GM12891 (cell line): ENCODE measurements at regions not wholly inside any gene's neighbourhood (a gene's known extent, or its start where the extent isn't known, plus 50 kb on each side); places are given as distances from the start of the nearest gene placed in this dataset.
A peak's percentile ranks its signal among the peaks of the same experiment; 100 is the strongest.

Source experiments
- DNase-seq: peaks from one replicate; pipeline ENCODE4 v3.0.0; 2011; ENCODE audit warnings: low spot score; ENCODE audit not compliant: insufficient read length
- FAIRE-seq: peaks from 2 replicates; lab custom pipeline; 2011; peaks lifted over from hg19 to GRCh38; lab: Jason Lieb, UNC
- PAX5 ChIP-seq: IDR thresholded peaks from 2 replicates; pipeline ENCODE4 v1.6.1; 2011; ENCODE audit warnings: low read length, moderate library complexity, mild to moderate bottlenecking; ENCODE audit not compliant: insufficient read depth, severe bottlenecking
- POLR2A ChIP-seq: IDR thresholded peaks from 2 replicates; pipeline ENCODE4 v1.6.1; 2011; ENCODE audit warnings: low read depth, low read length, control low read depth
- POLR2AphosphoS5 ChIP-seq: IDR thresholded peaks from 2 replicates; pipeline ENCODE4 v1.6.1; 2011; ENCODE audit warnings: low read depth, low read length, control low read depth
- POU2F2 ChIP-seq: IDR thresholded peaks from 2 replicates; pipeline ENCODE4 v1.6.1; 2011; ENCODE audit warnings: low read depth, mild to moderate bottlenecking, control low read depth, low read length, moderate library complexity
- SPI1 ChIP-seq: IDR thresholded peaks from 2 replicates; pipeline ENCODE4 v1.6.1; 2011; ENCODE audit warnings: low read depth, low read length, control low read depth
- TAF1 ChIP-seq: IDR thresholded peaks from 2 replicates; pipeline ENCODE4 v1.6.1; 2011; ENCODE audit warnings: low read depth, low read length, control low read depth

DNA sequence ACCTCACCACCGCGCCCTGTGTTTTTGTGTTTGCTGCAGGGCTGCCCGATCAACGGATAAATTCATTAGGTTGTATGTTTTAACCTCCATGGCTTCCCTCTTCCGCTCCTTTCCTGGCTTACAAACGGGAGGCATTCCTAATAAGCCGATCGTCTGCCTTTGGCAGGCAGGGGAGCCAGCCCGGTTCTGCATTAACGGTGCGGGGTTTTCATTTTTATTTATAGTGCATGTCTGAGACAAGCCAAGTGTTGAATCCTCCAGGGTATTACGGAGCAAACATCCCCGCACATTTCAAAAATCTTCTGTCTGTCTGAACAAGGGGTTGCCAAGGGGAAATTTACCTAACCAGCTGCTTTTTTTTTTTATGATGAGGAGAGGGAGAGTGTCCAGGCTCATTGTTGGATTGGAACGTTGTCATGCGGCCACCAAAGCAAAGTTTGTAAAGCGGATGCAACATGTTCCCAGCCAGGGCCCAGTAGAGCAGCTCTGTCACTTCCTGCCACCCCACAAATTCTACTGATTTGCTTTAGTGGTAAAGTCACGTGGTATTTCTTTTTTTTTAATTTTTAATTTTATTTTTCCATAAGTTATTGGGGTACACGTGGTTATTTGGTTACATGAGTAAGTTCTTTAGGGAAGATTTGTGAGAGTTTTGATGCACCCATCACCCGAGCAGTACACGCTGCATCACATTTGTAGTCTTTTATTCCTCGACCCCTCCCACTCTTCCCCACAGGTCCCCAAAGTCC lies 92.3 kb upstream of the BAIAP2L1 start:
- no peak for TF ChIP-seq PAX5
- DNase-seq (no peak), FAIRE-seq (no peak)

DNA sequence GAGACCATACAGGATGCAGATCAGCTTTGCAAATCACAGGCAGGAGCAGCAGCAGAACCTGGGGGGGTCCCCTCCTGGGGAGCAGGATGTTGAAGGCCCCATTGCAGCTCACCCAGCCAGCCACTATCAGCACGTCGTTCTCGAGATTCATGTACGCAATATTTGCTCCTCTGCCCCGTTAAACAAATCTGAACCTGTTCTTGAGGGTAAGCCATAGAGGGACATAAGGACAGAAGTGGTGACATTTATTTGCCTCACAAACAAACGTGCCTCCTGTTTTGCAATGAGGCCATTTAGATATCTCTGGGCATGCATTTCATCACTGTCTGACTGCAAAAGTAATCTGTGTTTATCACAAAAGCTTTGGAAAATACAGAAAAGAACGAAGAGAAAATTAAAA lies 87.3 kb upstream of the BAIAP2L1 start:
- DNase-seq: no peak
- FAIRE-seq: no peak
- no peak for TF ChIP-seq SPI1
- no peak for TF ChIP-seq PAX5
- no peak for TF ChIP-seq POLR2A
- TF ChIP-seq POLR2AphosphoS5: no peak
- no peak for TF ChIP-seq TAF1
- TF ChIP-seq POU2F2: no peak

DNA sequence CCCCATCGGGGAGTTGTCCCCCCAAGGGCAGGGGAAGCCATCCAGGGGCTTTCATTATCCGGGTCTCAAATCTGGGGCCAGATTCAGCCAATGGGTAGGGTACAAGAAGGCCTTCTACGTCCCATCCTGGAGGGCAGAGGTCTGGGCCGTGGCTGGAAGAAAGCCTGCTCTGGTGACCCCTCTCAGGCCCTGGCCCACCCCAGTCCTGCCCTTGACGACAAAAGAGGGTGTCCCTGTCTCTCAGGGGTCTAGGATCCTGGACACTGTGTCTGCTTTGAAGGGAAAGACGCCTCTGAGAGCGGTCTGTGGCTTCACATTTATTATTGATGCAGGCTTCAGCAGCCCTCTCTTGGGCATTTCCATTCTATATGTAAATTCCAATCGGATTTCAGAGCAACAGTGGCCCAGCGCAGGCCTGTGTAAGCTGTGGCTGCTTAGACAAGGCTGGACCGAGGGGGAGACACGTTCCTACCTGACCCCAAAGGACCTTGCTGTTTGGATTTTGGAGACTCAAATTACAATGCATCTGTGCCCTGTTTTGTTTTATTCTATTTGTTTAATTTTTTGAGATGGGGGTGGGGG lies 83.2 kb upstream of the BAIAP2L1 start:
- no peak for TF ChIP-seq SPI1
- TF ChIP-seq PAX5: no peak
- no peak for TF ChIP-seq TAF1
- no peak for TF ChIP-seq POLR2A
- no peak for TF ChIP-seq POLR2AphosphoS5
- no peak for TF ChIP-seq POU2F2
- no peak for DNase-seq
- FAIRE-seq: no peak

DNA sequence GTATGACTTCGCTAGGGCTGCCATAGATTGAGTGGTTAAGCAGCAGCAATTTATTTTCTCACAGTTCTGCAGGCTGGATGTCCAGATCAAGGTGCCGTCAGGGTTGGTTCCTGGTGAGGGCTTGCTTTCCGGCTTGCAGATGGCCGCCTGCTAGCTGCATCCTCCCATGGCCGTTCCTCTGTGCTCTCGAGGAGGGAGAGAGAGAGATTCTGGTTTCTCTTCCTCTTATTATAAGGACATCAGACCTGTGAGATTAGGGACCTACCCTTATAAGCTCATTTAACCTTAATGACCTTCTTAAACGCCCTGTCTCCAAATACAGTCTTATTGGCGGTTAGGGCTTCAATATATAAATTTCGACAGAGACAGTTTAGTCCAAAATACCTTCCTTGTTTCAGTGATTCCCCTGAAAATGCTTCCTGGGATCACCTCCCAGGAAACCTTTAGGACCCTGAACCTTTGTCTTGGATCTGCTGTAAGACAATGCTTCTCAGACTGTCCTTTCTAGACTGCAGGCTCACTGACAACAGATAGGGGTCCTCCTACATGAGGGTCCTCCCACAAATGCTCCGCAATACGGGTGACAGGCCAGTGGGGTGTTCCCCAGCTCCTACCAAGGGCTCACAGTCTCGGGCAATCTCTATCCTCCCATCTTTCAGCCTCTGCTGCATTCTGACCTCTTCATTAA lies 82.5 kb upstream of the BAIAP2L1 start:
- FAIRE-seq: no peak

DNA sequence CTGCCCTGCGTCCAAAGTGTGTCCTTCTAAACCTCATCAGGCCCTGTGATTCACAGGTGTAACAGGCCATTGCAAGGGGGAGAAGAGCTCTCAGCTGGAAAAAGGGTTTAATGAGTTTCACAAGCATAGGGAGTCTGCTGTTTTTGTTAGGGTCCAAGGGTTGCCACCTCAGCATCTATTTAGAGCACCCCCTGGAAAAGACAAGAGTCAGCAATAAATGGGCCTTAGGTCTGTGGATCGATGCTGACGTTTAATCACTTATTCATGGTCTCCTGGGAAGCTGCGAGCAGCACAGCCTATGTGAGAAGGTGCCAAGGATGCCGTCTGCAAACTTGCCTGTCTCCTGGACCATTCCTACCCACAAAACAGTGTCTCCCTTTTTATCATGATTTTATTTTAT lies 78.4 kb upstream of the BAIAP2L1 start:
- no peak for TF ChIP-seq POLR2AphosphoS5
- no peak for TF ChIP-seq SPI1
- no peak for TF ChIP-seq TAF1
- no peak for TF ChIP-seq PAX5
- no peak for TF ChIP-seq POLR2A
- TF ChIP-seq POU2F2: no peak
- FAIRE-seq: no peak
- no peak for DNase-seq

More for the DNA sequence above, 82.5 kb upstream of the BAIAP2L1 start:
- no peak for DNase-seq
- TF ChIP-seq POLR2A (no peak), SPI1 (peak; percentile 55)

DNA sequence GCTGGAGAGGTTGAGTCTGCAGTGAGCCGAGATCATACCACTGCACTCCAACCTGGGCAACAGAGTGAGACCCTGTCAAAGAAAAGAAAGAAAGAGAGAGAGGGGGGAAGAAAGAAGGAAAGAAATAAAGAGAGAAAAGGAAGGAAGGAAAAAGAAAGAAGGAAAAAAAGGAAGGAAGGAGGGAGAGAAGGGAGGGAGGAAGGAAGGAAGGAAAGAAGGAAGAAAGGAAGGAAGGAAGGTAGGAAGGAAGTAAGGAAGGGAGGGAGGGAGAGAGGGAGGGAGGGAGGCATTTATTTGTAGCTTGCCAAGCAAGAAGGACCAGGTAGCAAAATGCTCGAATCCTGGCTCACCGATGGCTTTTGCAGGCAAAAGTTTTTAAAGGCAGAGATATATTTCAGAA lies 74.5 kb upstream of the BAIAP2L1 start:
- no peak for DNase-seq
- TF ChIP-seq POLR2AphosphoS5 (no peak), POLR2A (no peak), TAF1 (no peak), POU2F2 (no peak), SPI1 (no peak), PAX5 (no peak)
- no peak for FAIRE-seq

DNA sequence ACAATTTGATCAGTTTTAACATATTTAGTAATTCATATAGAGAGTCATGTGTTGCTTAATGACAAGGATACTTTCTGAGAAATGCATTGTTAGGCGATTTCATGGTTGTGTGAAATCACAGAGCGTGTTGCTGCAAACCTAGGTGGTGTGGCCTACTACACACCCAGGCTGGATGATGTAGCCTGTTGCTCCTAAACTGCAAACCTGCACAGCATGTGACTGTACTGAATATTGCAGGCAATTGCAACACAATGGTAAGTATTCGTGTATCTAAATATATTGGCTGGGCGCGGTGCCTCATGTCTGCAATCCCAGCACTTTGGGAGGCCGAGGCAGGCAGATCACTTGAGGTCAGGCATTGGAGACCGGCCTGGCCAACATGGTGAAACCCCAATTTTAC lies 73.7 kb upstream of the BAIAP2L1 start:
- DNase-seq: no peak
- FAIRE-seq: no peak
- TF ChIP-seq PAX5: no peak
- no peak for TF ChIP-seq SPI1
- no peak for TF ChIP-seq POLR2A
- no peak for TF ChIP-seq TAF1
- TF ChIP-seq POU2F2: no peak
- TF ChIP-seq POLR2AphosphoS5: no peak

DNA sequence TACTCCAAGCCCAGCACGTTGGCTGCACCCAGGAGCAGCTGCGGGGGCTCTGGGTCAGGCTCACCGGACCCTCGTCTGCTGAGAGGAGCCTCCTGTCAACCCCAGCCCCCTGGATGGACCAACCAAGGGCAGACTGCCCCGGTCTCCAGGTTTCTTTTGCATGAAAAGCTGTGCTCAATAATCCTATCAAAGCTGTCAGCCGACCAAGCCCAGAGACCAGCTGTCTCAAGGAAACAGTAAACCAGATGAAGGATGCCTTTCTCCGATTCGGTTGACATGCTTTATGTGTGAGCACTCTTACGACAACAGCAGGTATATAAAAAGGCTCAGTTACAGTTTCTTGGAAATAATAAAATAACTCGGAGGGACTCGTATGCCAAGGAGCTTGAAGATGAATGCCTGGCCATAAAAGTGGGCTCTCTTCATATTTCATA lies 71.6 kb upstream of the BAIAP2L1 start:
- no peak for TF ChIP-seq PAX5
- TF ChIP-seq TAF1: no peak
- FAIRE-seq (no peak), DNase-seq (no peak)

DNA sequence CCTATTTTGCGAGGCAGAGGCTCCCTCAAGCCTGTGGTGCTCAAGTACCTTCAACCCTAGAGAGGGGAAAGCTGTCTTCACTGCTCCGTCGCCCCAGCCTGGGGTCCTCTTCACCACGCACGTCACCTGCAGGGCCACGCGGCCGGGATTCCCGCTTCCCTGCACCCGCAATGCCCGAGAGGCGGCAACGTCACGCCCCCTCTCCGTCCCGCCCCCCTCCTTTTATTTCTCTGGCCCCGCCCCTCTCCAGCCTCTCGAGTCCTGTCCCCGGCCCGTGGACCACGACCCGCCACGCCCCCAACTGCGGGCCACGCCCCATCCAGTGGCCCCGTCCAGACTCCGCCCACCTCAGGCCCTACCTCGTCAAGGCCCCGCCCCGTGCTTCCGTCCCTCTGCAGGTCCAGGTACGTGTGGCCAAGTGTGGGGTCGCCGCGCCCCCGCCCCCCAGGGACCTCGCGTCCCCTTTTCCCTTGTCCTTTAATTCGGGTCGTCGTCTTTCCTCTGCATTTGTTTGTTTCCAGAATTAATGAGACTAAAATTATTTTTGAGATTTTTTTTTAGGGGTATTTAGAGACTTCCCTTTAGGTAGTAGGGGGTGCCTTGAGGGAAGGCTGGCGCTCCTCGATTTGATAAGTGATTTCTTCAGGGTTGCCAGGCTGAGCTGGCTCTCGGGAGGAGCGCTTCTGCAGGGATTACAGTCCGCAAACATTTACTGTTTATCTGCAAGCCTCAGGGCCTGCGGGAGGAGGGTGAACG lies 69.8 kb upstream of the BAIAP2L1 start:
- FAIRE-seq: no peak
- TF ChIP-seq PAX5 (no peak), POLR2A (no peak), POLR2AphosphoS5 (no peak), SPI1 (no peak), POU2F2 (no peak), TAF1 (no peak)
- DNase-seq: no peak
